MM.1S (cell line): ENCODE measurements at regions not wholly inside any gene's neighbourhood (a gene's known extent, or its start where the extent isn't known, plus 50 kb on each side); places are given as distances from the start of the nearest gene placed in this dataset.

Experiments used
- DNase-seq: peaks from one replicate; pipeline ENCODE4 v3.0.0-alpha.2; 2015
- H2AFZ ChIP-seq: fragments of 300-600 bp; sonication (generic); 2 replicates; pipeline ENCODE4 v1.6.0; 2016; ENCODE audit warnings: antibody characterized with exemption, low read length
- H3F3A ChIP-seq: fragments of 300-600 bp; sonication (generic); 2 replicates; pipeline ENCODE4 v1.6.1; 2016; ENCODE audit warnings: mild to moderate bottlenecking, antibody characterized with exemption, low read length, moderate library complexity, mixed read lengths; ENCODE audit not compliant: insufficient read depth
- H3K27ac ChIP-seq: fragments of 300-600 bp; sonication (generic); 2 replicates; pipeline ENCODE4 v1.5.1; 2016; ENCODE audit warnings: mild to moderate bottlenecking, low read length
- H3K27me3 ChIP-seq: fragments of 300-600 bp; sonication (generic); replicated peaks from 2 replicates; pipeline ENCODE4 v1.6.0; 2016; ENCODE audit warnings: low read length; ENCODE audit not compliant: insufficient read depth
- H3K36me3 ChIP-seq: fragments of 300-600 bp; sonication (generic); replicated peaks from 2 replicates; pipeline ENCODE4 v1.6.1; 2016; ENCODE audit warnings: mild to moderate bottlenecking, low read length, mixed read lengths; ENCODE audit not compliant: insufficient read depth
- H3K4me1 ChIP-seq: fragments of 300-600 bp; sonication (generic); 2 replicates; pipeline ENCODE4 v1.6.1; 2016; ENCODE audit warnings: low read length, mixed read lengths
- H3K4me2 ChIP-seq: fragments of 300-600 bp; sonication (generic); 2 replicates; pipeline ENCODE4 v1.6.0; 2016; ENCODE audit warnings: low read depth, low read length
- H3K4me3 ChIP-seq: fragments of 300-600 bp; sonication (generic); 2 replicates; pipeline ENCODE4 v1.5.1; 2016; ENCODE audit warnings: low read length, mixed read lengths
- H3K79me2 ChIP-seq: fragments of 300-600 bp; sonication (generic); 2 replicates; pipeline ENCODE4 v1.6.1; 2016; ENCODE audit warnings: mixed run types, low read length, mixed read lengths
- H3K9ac ChIP-seq: fragments of 300-600 bp; sonication (generic); 2 replicates; pipeline ENCODE4 v1.6.1; 2016; ENCODE audit warnings: low read length, mixed read lengths
- H3K9me2 ChIP-seq: fragments of 300-600 bp; sonication (generic); replicated peaks from 2 replicates; pipeline ENCODE4 v1.6.1; 2016; ENCODE audit warnings: mild to moderate bottlenecking, low read length, mixed read lengths; ENCODE audit not compliant: insufficient read depth
- H3K9me3 ChIP-seq: fragments of 300-600 bp; sonication (generic); replicated peaks from 2 replicates; pipeline ENCODE4 v1.6.1; 2016; ENCODE audit warnings: mild to moderate bottlenecking, low read length, mixed read lengths; ENCODE audit not compliant: insufficient read depth
- H4K20me1 ChIP-seq: fragments of 300-600 bp; sonication (generic); 2 replicates; pipeline ENCODE4 v1.6.1; 2016; ENCODE audit warnings: mild to moderate bottlenecking, low read length, moderate library complexity, mixed read lengths; ENCODE audit not compliant: insufficient read depth
- EZH2 ChIP-seq: fragments of 300-600 bp; sonication (generic); optimal IDR thresholded peaks from 2 replicates; pipeline ENCODE3; 2017; ENCODE audit warnings: low read depth, mild to moderate bottlenecking, antibody characterized with exemption, low read length, mixed read lengths
- EZH2phosphoT487 ChIP-seq: fragments of 300-600 bp; sonication (generic); IDR thresholded peaks from 2 replicates; pipeline ENCODE4 v1.6.1; 2018; ENCODE audit warnings: antibody characterized with exemption, low read length
- TF ChIP-seq, protein P1 (sequence below): fragments of 300-600 bp; sonication (generic); IDR thresholded peaks from 2 replicates; pipeline ENCODE4 v1.5.1; 2016; ENCODE audit warnings: antibody characterized with exemption, low read length, mixed read lengths

DNA sequence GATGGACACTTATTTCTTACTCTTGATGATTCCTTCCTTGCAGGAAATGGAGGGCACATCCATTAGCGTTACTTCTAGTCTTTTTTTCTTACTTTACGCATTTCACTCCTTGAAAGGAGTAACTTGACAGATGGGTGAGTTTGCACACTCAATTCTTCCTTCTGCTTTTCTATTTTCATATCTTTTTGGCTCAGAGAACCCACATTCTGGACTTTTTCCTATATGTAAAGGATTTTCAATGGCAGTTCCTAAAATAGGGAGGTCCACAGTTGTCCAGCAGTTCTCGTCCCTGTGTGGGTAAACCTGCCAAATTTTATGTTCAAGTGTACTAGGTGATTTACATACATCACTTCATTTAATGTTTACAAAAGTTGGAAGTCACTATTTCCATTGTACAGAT is 440.0 kb upstream of the KIRREL3 start:
- no peak for DNase-seq
- no peak overlapping the region for H3K9ac ChIP-seq
- H3K9me3 ChIP-seq: no peaks in the 10 kb centered on the region; the same call in 1 of the 2 replicates
- H3K27me3 ChIP-seq: no peaks in the 10 kb centered on the region
- H3K4me1 ChIP-seq: no peaks in the 10 kb centered on the region
- H3K9me2 ChIP-seq: no peaks in the 10 kb centered on the region
- no peak overlapping the region for H3K4me2 ChIP-seq
- no peak overlapping the region for H2AFZ ChIP-seq
- H3K79me2 ChIP-seq: no peaks in the 10 kb centered on the region
- no peak overlapping the region for H3K27ac ChIP-seq
- TF ChIP-seq EZH2: no peak
- TF ChIP-seq, protein P1, sequence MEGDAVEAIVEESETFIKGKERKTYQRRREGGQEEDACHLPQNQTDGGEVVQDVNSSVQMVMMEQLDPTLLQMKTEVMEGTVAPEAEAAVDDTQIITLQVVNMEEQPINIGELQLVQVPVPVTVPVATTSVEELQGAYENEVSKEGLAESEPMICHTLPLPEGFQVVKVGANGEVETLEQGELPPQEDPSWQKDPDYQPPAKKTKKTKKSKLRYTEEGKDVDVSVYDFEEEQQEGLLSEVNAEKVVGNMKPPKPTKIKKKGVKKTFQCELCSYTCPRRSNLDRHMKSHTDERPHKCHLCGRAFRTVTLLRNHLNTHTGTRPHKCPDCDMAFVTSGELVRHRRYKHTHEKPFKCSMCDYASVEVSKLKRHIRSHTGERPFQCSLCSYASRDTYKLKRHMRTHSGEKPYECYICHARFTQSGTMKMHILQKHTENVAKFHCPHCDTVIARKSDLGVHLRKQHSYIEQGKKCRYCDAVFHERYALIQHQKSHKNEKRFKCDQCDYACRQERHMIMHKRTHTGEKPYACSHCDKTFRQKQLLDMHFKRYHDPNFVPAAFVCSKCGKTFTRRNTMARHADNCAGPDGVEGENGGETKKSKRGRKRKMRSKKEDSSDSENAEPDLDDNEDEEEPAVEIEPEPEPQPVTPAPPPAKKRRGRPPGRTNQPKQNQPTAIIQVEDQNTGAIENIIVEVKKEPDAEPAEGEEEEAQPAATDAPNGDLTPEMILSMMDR: no peak
- TF ChIP-seq EZH2phosphoT487: no peak
- H4K20me1 ChIP-seq: no peaks in the 10 kb centered on the region
- H3F3A ChIP-seq: no peaks in the 10 kb centered on the region
- H3K36me3 ChIP-seq: no peaks in the 10 kb centered on the region
- no peak overlapping the region for H3K4me3 ChIP-seq

DNA sequence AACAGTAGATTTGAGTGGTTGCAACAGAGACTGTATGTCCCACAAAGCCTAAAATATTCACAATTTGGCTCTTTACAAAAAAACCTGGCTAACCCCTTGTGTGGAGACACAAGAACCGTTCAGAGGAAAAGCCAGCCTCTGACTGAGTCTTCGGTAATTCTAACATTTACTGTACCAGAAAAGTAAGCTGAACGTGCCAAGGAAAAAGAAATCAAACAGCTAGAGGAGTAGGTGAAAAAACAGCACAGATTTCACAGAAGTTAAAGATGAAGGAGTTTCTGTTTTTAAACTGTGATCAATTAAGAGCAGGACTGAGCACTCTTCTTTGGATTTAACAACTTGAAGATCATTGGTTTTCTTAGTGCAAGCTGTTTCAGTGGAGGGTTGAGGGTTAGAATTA is 424.7 kb upstream of the KIRREL3 start:
- H3K4me2 ChIP-seq: no peak overlapping the region

DNA sequence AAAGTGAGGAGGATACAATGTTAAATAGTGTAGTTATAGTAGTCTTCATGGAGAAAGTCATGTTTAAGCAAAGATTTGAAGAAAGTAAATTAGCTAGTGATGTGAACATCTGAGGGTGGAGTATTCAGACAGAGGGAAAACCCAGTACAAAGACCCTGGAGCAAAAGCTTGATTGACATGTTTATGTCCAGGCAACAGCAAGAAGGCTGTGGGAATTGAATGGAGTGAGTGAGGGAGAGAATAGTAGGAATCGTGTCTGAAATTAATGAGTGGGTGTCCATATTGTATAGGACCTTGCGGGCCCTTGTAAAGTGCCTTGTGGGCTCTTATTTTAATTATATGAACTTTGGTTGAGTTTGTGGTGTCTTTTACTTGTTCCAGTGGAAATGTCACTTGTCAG is 424.1 kb upstream of the KIRREL3 start:
- no peaks in the 10 kb centered on the region for H3K9me2 ChIP-seq
- no peak overlapping the region for H3K4me3 ChIP-seq
- no peaks in the 10 kb centered on the region for H3K9me3 ChIP-seq
- DNase-seq: no peak
- H3K36me3 ChIP-seq: no peaks in the 10 kb centered on the region
- no peak overlapping the region for H3K9ac ChIP-seq
- H3K27ac ChIP-seq: no peak overlapping the region
- H3F3A ChIP-seq: no peaks in the 10 kb centered on the region
- H2AFZ ChIP-seq: no peak overlapping the region
- no peaks in the 10 kb centered on the region for H4K20me1 ChIP-seq
- TF ChIP-seq, protein P1: no peak
- TF ChIP-seq EZH2phosphoT487: no peak
- no peak for TF ChIP-seq EZH2
- H3K4me2 ChIP-seq: no peak overlapping the region
- no peaks in the 10 kb centered on the region for H3K27me3 ChIP-seq
- H3K79me2 ChIP-seq: no peaks in the 10 kb centered on the region
- H3K4me1 ChIP-seq: no peaks in the 10 kb centered on the region

More for the DNA sequence above, 424.7 kb upstream of the KIRREL3 start:
- Histone ChIP-seq H3K36me3 (no peaks in the 10 kb centered on the region), H3F3A (no peaks in the 10 kb centered on the region), H3K9me2 (no peaks in the 10 kb centered on the region), H4K20me1 (no peaks in the 10 kb centered on the region), H3K27ac (no peak overlapping the region), H3K9me3 (no peaks in the 10 kb centered on the region), H2AFZ (no peak overlapping the region), H3K4me1 (no peaks in the 10 kb centered on the region), H3K9ac (no peak overlapping the region), H3K79me2 (no peaks in the 10 kb centered on the region), H3K27me3 (no peaks in the 10 kb centered on the region), H3K4me3 (no peak overlapping the region)
- TF ChIP-seq, protein P1: no peak
- TF ChIP-seq EZH2phosphoT487 (no peak), EZH2 (no peak)
- DNase-seq: no peak
